Jurkat, Clone E6-1 (cell line): ENCODE measurements at regions not wholly inside any gene's neighbourhood (a gene's known extent, or its start where the extent isn't known, plus 50 kb on each side); places are given as distances from the start of the nearest gene placed in this dataset.
"Not testable (repeated sequence)": the region's sequence is repeated elsewhere in the genome, so short reads cannot be mapped to it uniquely, and the experiment has no call there.

ENCODE experiments used
- DNase-seq: peaks from one replicate; pipeline ENCODE4 v3.0.0-alpha.2; 2011; ENCODE audit warnings: low read depth, low spot score
- H3K4me3 ChIP-seq: 2 replicates; pipeline ENCODE4 v1.5.1; 2011; ENCODE audit warnings: mild to moderate bottlenecking, low read length, control low read depth, moderate library complexity

DNA sequence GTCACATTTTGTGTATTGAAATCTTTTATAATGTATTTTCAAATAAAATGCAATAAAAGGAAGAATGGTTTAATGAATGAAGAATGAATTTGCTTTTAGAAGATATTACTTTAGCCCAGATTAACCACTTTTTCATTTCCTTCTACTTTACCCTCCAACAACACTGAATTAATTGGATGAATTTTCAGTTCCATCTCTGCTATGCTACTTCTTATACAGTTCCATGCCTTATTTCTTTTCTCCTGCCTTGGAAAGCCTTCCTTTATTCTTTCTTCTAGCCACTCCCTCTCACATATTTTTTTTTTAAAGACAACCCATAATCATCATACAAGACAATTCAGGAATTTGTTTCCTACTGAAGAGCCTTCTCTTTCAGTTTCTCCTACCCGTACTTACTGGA lies 296.6 kb upstream of the TNC start:
- no peak overlapping the region for H3K4me3 ChIP-seq
- no peak for DNase-seq

DNA sequence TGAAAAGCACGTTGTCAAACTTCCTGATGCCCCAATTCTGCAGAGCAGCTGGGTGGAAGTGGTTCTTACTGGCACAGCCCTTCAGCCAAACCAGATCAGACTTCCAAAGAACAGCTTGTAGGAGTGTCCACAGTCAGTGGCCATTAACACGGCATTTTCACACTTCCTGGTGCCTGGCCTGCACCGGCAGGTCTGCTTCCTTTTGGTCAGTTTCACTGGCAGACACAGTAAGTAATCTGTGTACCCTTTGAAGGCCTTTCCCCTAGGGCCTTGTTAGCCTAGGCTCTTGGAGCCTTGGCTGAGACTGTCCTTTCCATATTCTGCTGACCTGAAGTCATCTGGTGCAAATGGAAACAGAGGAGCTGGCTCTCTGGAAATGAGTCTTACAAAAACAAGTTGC lies 297.5 kb upstream of the TNC start:
- H3K4me3 ChIP-seq = no peak overlapping the region
- no peak for DNase-seq

GRCh38 chr9:115416299-115416698 lies 298.3 kb upstream of the TNC start:
- no peak for DNase-seq

DNA sequence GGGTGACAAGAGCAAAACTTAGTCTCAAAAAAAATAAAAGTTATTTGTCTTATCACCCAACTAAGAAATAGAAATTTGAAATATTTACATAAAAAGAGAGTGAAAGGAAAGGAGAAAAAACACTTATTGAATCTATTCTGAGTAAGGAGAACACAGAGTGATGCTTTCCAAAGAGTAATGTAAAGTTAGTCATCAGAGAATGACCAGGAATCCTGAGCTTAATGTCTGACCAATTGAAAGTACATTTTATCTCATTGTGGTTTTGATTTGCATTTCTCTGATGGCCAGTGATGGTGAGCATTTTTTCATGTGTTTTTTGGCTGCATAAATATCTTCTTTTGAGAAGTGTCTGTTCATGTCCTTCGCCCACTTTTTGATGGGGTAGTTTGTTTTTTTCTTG lies 300.2 kb upstream of the TNC start:
- not testable (repeated sequence) for H3K4me3 ChIP-seq, DNase-seq

More at GRCh38 chr9:115416299-115416698, 298.3 kb upstream of the TNC start:
- no peak overlapping the region for H3K4me3 ChIP-seq

GRCh38 chr9:115422932-115423440 lies 305.0 kb upstream of the TNC start:
- DNase-seq = no peak
- no peak overlapping the region for H3K4me3 ChIP-seq

- no peak overlapping the region for H3K4me3 ChIP-seq
- DNase-seq = no peak
These were observed 305.7 kb upstream of the TNC start for GRCh38 chr9:115423646-115424045.

DNA sequence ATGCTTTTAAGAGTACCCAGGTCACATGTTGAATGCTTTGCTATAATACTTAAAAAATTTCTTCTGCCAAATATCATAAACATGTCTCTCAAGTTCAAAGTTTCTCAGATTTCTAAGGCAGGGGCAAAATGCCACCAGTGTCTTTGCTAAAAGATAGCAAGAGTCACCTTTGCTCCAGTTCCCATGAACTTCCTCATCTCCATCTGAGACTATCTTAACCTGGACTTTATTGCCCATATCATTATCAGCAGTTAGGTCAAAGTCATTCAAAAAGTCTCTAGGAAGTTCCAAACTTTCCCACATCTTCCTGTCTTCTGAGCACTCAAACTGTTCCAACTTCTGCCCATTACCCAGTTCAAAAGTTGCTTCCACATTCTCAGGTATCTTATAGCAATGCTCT lies 307.6 kb upstream of the TNC start:
- DNase-seq = no peak
- no peak overlapping the region for H3K4me3 ChIP-seq

- no peak overlapping the region for H3K4me3 ChIP-seq
- DNase-seq = no peak
These were observed 319.5 kb upstream of the TNC start for GRCh38 chr9:115437418-115437817.

DNA sequence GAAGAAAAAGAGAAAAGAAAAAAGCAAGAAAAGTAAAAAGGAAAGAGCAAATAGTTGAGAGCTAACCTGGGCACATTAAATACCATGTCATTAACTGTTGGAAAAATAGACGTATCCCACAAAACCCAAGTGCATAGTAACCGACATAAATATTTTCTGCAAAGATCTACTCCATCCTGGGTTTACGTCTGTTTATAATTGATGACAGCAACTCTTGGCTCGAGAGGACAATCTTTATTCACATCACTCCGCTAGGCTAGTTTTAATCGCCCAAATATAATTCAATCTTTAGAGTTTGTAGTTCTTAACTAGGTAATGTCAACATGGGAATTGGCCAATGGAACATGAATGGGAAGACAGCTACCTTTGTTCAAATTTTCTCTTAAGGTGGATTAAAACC lies 321.7 kb upstream of the TNC start:
- no peak for DNase-seq

DNA sequence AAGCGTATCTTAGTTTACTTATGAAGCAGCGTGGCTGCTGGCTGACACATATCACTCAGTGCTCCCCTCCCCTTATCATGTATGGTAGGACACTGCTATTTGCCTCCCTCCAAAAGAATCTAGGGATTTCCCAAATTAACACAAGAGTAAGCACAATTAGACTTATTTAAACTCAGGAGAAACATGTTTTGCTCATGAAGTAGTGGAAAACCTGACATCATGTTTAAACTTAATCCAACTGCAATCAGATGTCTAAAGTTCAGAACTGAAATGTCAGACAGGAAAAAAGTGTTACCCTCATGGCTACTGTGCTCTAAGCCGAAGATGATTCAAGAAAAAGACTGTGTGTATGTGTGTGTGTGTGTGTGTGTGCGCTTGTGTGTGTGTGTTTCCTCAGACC lies 324.1 kb upstream of the TNC start:
- no peak for DNase-seq
- H3K4me3 ChIP-seq = no peak overlapping the region

More for the DNA sequence above, 321.7 kb upstream of the TNC start:
- H3K4me3 ChIP-seq = no peak overlapping the region

DNA sequence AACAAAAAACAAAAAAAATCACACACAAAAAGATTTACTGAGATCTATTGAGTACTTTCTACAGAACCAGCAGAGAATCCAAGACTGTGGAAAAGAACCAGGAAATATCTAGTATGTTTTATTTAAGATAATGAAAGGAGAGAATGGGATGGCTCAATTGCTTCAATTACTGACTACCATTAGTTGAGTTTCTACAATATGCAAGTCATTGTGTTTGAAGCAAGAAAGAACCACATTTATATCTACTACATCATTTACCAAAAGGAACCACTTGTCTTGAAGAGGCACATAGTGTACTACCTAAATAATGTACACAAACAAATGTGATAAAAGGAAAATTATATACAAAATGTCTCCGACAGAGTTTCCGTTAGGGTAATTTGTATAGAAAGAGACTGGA lies 325.9 kb upstream of the TNC start:
- no peak overlapping the region for H3K4me3 ChIP-seq
- no peak for DNase-seq

GRCh38 chr9:115444959-115445358 lies 327.0 kb upstream of the TNC start:
- no peak for DNase-seq
- no peak overlapping the region for H3K4me3 ChIP-seq

- H3K4me3 ChIP-seq = no peak overlapping the region
- DNase-seq = no peak
These were observed 327.7 kb upstream of the TNC start for GRCh38 chr9:115445655-115446054.

GRCh38 chr9:115456515-115456914 lies 338.6 kb upstream of the TNC start:
- DNase-seq = no peak
- H3K4me3 ChIP-seq = no peak overlapping the region

GRCh38 chr9:115461280-115461679 lies 343.3 kb upstream of the TNC start:
- H3K4me3 ChIP-seq = no peak overlapping the region
- no peak for DNase-seq

DNA sequence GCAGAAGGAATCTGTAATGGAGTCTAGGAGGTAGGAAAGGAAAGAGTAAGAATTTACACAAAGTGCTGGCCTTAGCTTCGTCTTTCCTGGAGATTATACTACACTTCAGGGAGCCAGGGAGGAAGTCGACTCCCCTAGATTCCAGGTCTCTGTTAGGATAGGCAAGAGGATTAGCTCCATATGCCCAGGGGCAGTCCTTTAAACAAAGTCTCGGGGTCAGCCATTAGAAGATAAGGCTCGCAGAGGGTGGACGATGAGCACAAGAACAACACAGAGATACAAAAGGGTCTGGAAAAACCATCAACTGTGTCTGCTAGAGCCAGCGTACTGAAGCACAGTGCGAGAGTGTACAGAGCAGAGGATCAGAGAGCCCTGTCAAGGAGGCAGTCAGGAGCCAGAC lies 344.7 kb upstream of the TNC start:
- H3K4me3 ChIP-seq = no peak overlapping the region
- no peak for DNase-seq

DNA sequence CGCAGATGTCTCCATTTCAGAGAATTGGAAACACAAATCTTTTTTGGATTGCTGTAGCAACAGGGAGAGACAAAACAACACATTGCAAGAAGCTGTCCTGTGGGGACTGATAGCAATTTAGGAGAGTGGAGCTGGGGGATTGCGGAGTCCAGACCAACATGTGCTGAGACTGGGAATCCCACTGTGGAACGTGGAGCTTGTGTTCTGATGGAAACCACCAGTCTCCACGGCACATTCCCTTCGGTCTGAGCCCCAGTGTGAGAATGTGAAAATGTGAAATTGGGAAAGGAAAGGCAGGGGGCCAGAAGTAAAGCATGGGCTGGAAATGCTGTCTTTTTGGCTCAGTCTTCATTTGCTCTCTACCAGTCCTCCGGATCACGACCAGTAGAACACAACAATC lies 348.8 kb upstream of the TNC start:
- no peak overlapping the region for H3K4me3 ChIP-seq
- no peak for DNase-seq

- H3K4me3 ChIP-seq = no peak overlapping the region
- no peak for DNase-seq
These were observed 351.9 kb upstream of the TNC start for GRCh38 chr9:115469841-115470240.

DNA sequence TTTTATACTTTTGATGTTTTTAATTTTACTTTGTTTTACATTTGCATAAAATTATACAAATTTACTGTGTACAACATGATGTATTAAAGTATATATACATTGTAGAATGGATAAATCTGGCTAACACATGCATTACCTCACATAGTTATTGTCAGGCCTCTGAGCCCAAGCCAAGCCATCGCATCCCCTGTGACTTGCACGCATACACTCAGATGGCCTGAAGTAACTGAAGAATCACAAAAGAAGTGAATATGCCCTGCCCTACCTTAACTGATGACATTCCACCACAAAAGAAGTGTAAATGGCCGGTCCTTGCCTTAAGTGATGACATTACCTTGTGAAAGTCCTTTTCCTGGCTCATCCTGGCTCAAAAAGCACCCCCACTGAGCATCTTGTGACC lies 355.1 kb upstream of the TNC start:
- not testable (repeated sequence) for H3K4me3 ChIP-seq, DNase-seq

DNA sequence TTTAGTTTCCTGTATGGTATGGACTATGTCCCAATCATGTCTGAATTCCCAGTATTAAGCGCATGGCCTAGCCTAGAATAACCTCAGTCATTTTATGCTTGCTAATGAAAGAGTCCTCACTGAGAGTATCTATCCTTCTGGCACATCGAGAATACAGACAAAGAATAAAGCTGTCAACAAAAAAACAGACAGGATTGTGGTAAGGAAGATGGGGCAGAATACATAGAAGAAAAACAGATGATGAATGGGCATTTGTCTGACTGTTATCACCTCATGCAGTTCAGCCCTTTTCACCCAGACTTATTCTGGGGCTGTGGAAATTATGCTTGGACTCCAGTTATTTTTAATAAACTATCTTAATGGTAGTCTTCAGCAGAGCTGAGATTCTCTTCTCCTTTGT lies 363.8 kb upstream of the TNC start:
- no peak for DNase-seq
- no peak overlapping the region for H3K4me3 ChIP-seq

DNA sequence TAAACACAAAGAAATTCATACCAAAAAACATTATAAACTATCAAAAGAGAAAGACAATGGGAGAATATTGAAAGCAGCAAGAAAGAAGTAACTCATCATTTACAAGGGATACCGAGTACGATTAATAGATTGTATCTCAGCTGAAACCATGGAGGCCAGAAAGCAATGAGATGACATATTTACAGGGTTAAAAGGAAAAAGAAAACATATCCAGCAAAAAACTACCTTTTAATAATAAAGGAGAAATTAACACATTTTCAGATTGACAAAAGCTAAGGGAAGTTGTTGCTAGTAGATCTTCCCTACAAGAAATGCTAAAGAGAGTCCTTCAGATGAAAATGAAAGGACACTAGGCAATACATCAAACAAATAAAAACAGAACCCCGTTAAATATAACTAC lies 364.8 kb upstream of the TNC start:
- no peak overlapping the region for H3K4me3 ChIP-seq
- DNase-seq = no peak

DNA sequence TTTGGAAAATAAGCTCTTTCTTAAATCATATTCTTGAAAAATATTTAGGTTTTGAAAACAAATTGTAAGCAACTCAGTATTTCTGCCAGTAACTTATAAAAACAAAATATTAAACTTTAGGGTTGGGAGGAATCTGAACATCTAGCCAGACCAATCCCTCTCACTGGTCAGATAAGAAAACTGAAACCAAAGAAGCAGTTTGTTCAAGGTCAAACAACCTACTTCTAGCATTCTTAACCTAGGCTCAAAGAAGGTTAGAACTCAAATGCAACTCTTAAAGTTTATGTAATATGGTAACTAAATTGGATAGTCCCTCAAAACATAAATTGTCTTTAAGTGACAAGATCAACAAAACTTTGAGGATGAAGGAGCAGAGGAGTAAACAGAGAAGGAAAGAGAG lies 374.9 kb upstream of the TNC start:
- no peak overlapping the region for H3K4me3 ChIP-seq
- no peak for DNase-seq
